H1 (cell line): ENCODE measurements at regions not wholly inside any gene's neighbourhood (a gene's known extent, or its start where the extent isn't known, plus 50 kb on each side); places are given as distances from the start of the nearest gene placed in this dataset.

ENCODE experiments used
- CTCF ChIA-PET: fragments of 300-600 bp; sonication (Branson Sonifier 250); formaldehyde crosslinking; loops from one replicate; lab custom pipeline; 2021; ENCODE audit not compliant: partially characterized antibody; lab: Charles Lee
- POLR2A ChIA-PET: fragments of 300-600 bp; sonication (Branson Sonifier 250); formaldehyde crosslinking; loops from one replicate; lab custom pipeline; 2021; ENCODE audit warnings: inconsistent platforms; ENCODE audit not compliant: partially characterized antibody; lab: Charles Lee
- DNase-seq, 2 experiments: peaks; one replicate each; pipeline versions ENCODE4 v3.0.0 to v3.0.0-alpha.2; 2010 to 2022; ENCODE audit warnings: low spot score in 2 of 2, low read depth in 1 of 2, mixed read lengths in 1 of 2
- FAIRE-seq: peaks from 2 replicates; lab custom pipeline; 2011; peaks lifted over from hg19 to GRCh38; lab: Jason Lieb, UNC
- H2AFZ ChIP-seq: 2 replicates; pipeline ENCODE4 v1.8.1; 2012; ENCODE audit warnings: low read length, inconsistent platforms
- H2AK5ac ChIP-seq: 2 replicates; pipeline ENCODE4 v1.6.1; 2013; ENCODE audit warnings: low read depth, low read length
- H2BK120ac ChIP-seq: replicated peaks from 2 replicates; pipeline ENCODE3; 2013; ENCODE audit warnings: low read depth, low read length, inconsistent platforms
- H2BK12ac ChIP-seq: 2 replicates; pipeline ENCODE4 v1.6.1; 2013; ENCODE audit warnings: low read depth, low read length
- H2BK15ac ChIP-seq: 2 replicates; pipeline ENCODE4 v1.6.1; 2013; ENCODE audit warnings: low read length
- H2BK20ac ChIP-seq: 2 replicates; pipeline ENCODE4 v1.6.1; 2013; ENCODE audit warnings: low read length
- H2BK5ac ChIP-seq: 2 replicates; pipeline ENCODE4 v1.6.1; 2013; ENCODE audit warnings: low read depth, low read length
- H3K14ac ChIP-seq: 2 replicates; pipeline ENCODE4 v1.6.1; 2013; ENCODE audit warnings: inconsistent platforms; ENCODE audit not compliant: insufficient read length
- H3K18ac ChIP-seq: 2 replicates; pipeline ENCODE4 v1.6.1; 2013; ENCODE audit warnings: low read length; ENCODE audit errors: extremely low read depth
- H3K23ac ChIP-seq: 2 replicates; pipeline ENCODE4 v1.6.1; 2013; ENCODE audit warnings: inconsistent platforms; ENCODE audit not compliant: insufficient read length
- H3K23me2 ChIP-seq: 2 replicates; pipeline ENCODE4 v1.6.1; 2013; ENCODE audit warnings: low read depth, low read length
- H3K27ac ChIP-seq: 2 replicates; pipeline ENCODE4 v1.6.1; 2011; ENCODE audit warnings: low read depth, low read length, inconsistent platforms
- H3K27me3 ChIP-seq, 4 experiments: replicated peaks in 1 of 4; 1 replicate in 1 of 4; 2 replicates in 3 of 4; pipeline versions ENCODE4 v1.6.1 to v1.8.1; 2011 to 2013; ENCODE audit warnings: low read length in 3 of 4, mild to moderate bottlenecking in 3 of 4, inconsistent platforms in 2 of 4, mixed read lengths in 2 of 4, moderate library complexity in 1 of 4; ENCODE audit not compliant: control insufficient read depth in 3 of 4, insufficient read depth in 3 of 4; ENCODE audit errors: extremely low read depth in 1 of 4
- H3K36me3 ChIP-seq, 4 experiments: 2 replicates each; pipeline versions ENCODE4 v1.6.1 to v1.8.1; 2011 to 2013; ENCODE audit warnings: mild to moderate bottlenecking in 4 of 4, low read length in 3 of 4, moderate library complexity in 2 of 4, control low read depth in 1 of 4, inconsistent platforms in 1 of 4; ENCODE audit not compliant: insufficient read depth in 4 of 4, control insufficient read depth in 2 of 4
- H3K4ac ChIP-seq: replicated peaks from 2 replicates; pipeline ENCODE3; 2013; ENCODE audit warnings: low read length, low read depth, mixed read lengths, inconsistent platforms; ENCODE audit not compliant: insufficient read length
- H3K4me1 ChIP-seq, 4 experiments: replicated peaks in 1 of 4; 1 replicate in 1 of 4; 2 replicates in 3 of 4; pipeline versions ENCODE4 v1.6.1 to v1.8.1; 2011 to 2013; ENCODE audit warnings: low read length in 3 of 4, inconsistent platforms in 2 of 4, mixed read lengths in 1 of 4; ENCODE audit not compliant: insufficient read depth in 4 of 4, control insufficient read depth in 3 of 4
- H3K4me2 ChIP-seq, 2 experiments: 2 replicates each; pipeline versions ENCODE4 v1.6.1 to v1.8.1; 2011 to 2013; ENCODE audit warnings: low read depth in 2 of 2, low read length in 2 of 2, control low read depth in 1 of 2, inconsistent platforms in 1 of 2, mild to moderate bottlenecking in 1 of 2; ENCODE audit not compliant: insufficient read depth in 1 of 2
- H3K4me3 ChIP-seq, 4 experiments: fragments of 200-600, 300-600 bp in 1 of 4; sonication (generic), shearing (Covaris generic), sonication (Bioruptor Twin) in 1 of 4; 2 replicates each; pipeline versions ENCODE4 v1.5.1 to v1.8.1; 2011 to 2016; ENCODE audit warnings: low read length in 4 of 4, low read depth in 3 of 4, control low read depth in 2 of 4, inconsistent platforms in 2 of 4, mild to moderate bottlenecking in 2 of 4, mixed read lengths in 1 of 4, moderate library complexity in 1 of 4; ENCODE audit not compliant: insufficient read depth in 2 of 4; ENCODE audit errors: extremely low read depth in 1 of 4
- H3K56ac ChIP-seq: replicated peaks from 2 replicates; pipeline ENCODE3; 2013; ENCODE audit warnings: low read depth, mild to moderate bottlenecking, mixed read lengths, low read length, inconsistent platforms; ENCODE audit not compliant: insufficient read length
- H3K79me1 ChIP-seq: 2 replicates; pipeline ENCODE4 v1.6.1; 2013; ENCODE audit warnings: low read depth, low read length, control low read depth
- H3K79me2 ChIP-seq, 2 experiments: 2 replicates each; pipeline versions ENCODE4 v1.6.1 to v1.8.1; 2012 to 2013; ENCODE audit warnings: low read length in 2 of 2, mild to moderate bottlenecking in 2 of 2, inconsistent platforms in 1 of 2; ENCODE audit not compliant: insufficient read depth in 2 of 2, control insufficient read depth in 1 of 2
- H3K9ac ChIP-seq, 4 experiments: replicated peaks in 1 of 4; 1 replicate in 1 of 4; 2 replicates in 3 of 4; pipeline versions ENCODE4 v1.6.1 to v1.8.1; 2011 to 2013; ENCODE audit warnings: low read depth in 3 of 4, low read length in 3 of 4, control low read depth in 2 of 4, mild to moderate bottlenecking in 2 of 4, moderate library complexity in 2 of 4, inconsistent platforms in 1 of 4; ENCODE audit errors: extremely low read depth in 1 of 4
- H3K9me3 ChIP-seq, 2 experiments: 2 replicates each; pipeline versions ENCODE4 v1.6.1 to v1.8.1; 2012 to 2013; ENCODE audit warnings: mild to moderate bottlenecking in 2 of 2, moderate library complexity in 2 of 2, control low read depth in 1 of 2, inconsistent platforms in 1 of 2, low read depth in 1 of 2, low read length in 1 of 2, mixed read lengths in 1 of 2; ENCODE audit not compliant: insufficient read depth in 2 of 2
- H4K20me1 ChIP-seq, 2 experiments: replicated peaks in 1 of 2; 2 replicates each; pipeline versions ENCODE3 to v1.8.1; 2011 to 2013; ENCODE audit warnings: inconsistent platforms in 2 of 2, low read length in 2 of 2, mild to moderate bottlenecking in 1 of 2; ENCODE audit not compliant: insufficient read depth in 2 of 2, control insufficient read depth in 1 of 2
- H4K5ac ChIP-seq: 2 replicates; pipeline ENCODE4 v1.6.1; 2013; ENCODE audit warnings: low read length, low read depth, mixed read lengths, inconsistent platforms; ENCODE audit not compliant: insufficient read length
- H4K8ac ChIP-seq: 2 replicates; pipeline ENCODE4 v1.8.0; 2013; ENCODE audit warnings: mild to moderate bottlenecking, moderate library complexity, low read length, inconsistent platforms; ENCODE audit not compliant: insufficient read depth; ENCODE audit errors: extremely low read depth
- H4K91ac ChIP-seq: replicated peaks from 2 replicates; pipeline ENCODE3; 2013; ENCODE audit warnings: low read length, mixed read lengths, inconsistent platforms; ENCODE audit not compliant: insufficient read length
- CEBPB ChIP-seq: IDR thresholded peaks from 2 replicates; pipeline ENCODE4 v1.6.1; 2012; ENCODE audit warnings: low read depth, low read length
- FOSL1 ChIP-seq: IDR thresholded peaks from 2 replicates; pipeline ENCODE4 v1.6.1; 2011; ENCODE audit warnings: mild to moderate bottlenecking, low read depth, low read length, moderate library complexity; ENCODE audit not compliant: insufficient read depth
- HDAC2 ChIP-seq, 2 experiments: fragments of 300-600 bp in 1 of 2; sonication (generic) in 1 of 2; IDR thresholded peaks; 2 replicates each; pipeline ENCODE4 v1.6.1; 2011 to 2012; ENCODE audit warnings: low read depth in 2 of 2, low read length in 2 of 2, mild to moderate bottlenecking in 2 of 2, moderate library complexity in 2 of 2, borderline replicate concordance in 1 of 2, inconsistent platforms in 1 of 2
- MAX ChIP-seq: IDR thresholded peaks from 2 replicates; pipeline ENCODE4 v1.6.1; 2012; ENCODE audit warnings: inconsistent platforms
- POLR2A ChIP-seq, 2 experiments: IDR thresholded peaks; 1 replicate in 1 of 2; 2 replicates in 1 of 2; pipeline ENCODE4 v1.6.1; 2011; ENCODE audit warnings: low read depth in 2 of 2, low read length in 2 of 2, mild to moderate bottlenecking in 2 of 2; ENCODE audit errors: control extremely low read depth in 1 of 2
- RFX5 ChIP-seq: IDR thresholded peaks from 2 replicates; pipeline ENCODE4 v1.6.1; 2011; ENCODE audit warnings: low read depth, low read length, improper control_type of control experiment, borderline replicate concordance
- SIX5 ChIP-seq: IDR thresholded peaks from 2 replicates; pipeline ENCODE4 v1.6.1; 2011; ENCODE audit warnings: mild to moderate bottlenecking, low read depth, low read length
- TBP ChIP-seq: IDR thresholded peaks from 2 replicates; pipeline ENCODE4 v1.6.1; 2011; ENCODE audit warnings: low read depth, low read length, improper control_type of control experiment
- YY1 ChIP-seq: IDR thresholded peaks from 2 replicates; pipeline ENCODE4 v1.6.1; 2011; ENCODE audit warnings: low read depth, mild to moderate bottlenecking, low read length
- WGBS, 2 experiments: shearing (Covaris generic) in 1 of 2; methylation state at CpG; one replicate each; pipeline versions ENCODE4 v1.1.6 to v1.1.7; 2013 to 2015; ENCODE audit warnings: low lambda C conversion rate in 2 of 2, mixed read lengths in 2 of 2, inconsistent platforms in 1 of 2, low coverage in 1 of 2, missing lambda C conversion rate in 1 of 2; ENCODE audit not compliant: insufficient replicate concordance in 2 of 2, insufficient coverage in 1 of 2, insufficient read length in 1 of 2; ENCODE audit errors: extremely low coverage in 1 of 2, missing lambda C conversion rate in 1 of 2; 5-methylcytosine and 5-hydroxymethylcytosine counted together

GRCh38 chr20:56117350-56117749 lies 112.0 kb upstream of the CBLN4 start:
- Histone ChIP-seq H3K56ac (no peak overlapping the region), H3K23me2 (no peaks in the 10 kb centered on the region), H2AK5ac (no peak overlapping the region), H2BK20ac (no peak overlapping the region), H2BK15ac (no peak overlapping the region), H3K23ac (no peak overlapping the region), H3K14ac (no peak overlapping the region), H2BK120ac (no peak overlapping the region), H3K36me3 (no peaks in the 10 kb centered on the region; a peak in 1 of 8 replicates), H3K9me3 (peaks cover 57 to 86% of the 10 kb centered on the region in 2 experiments), H2BK5ac (no peak overlapping the region), H3K4me3 (no peak overlapping the region), H2AFZ (no peak overlapping the region), H3K4me1 (no peaks in the 10 kb centered on the region), H3K18ac (no peak overlapping the region), H3K9ac (no peak overlapping the region), H3K79me2 (no peaks in the 10 kb centered on the region), H4K8ac (no peak overlapping the region), H3K79me1 (no peaks in the 10 kb centered on the region), H3K4ac (no peak overlapping the region), H4K5ac (no peak overlapping the region), H3K27me3 (no peaks in the 10 kb centered on the region), H4K20me1 (no peaks in the 10 kb centered on the region), H3K27ac (no peak overlapping the region), H2BK12ac (no peak overlapping the region), H4K91ac (no peak overlapping the region), H3K4me2 (no peak overlapping the region)
- CTCF ChIA-PET, result no interaction called here
- WGBS, 2 experiments, result 92% methylated on average over 6 of the region's 6 CpGs; no CpG with 5 or more reads in 1 of the 2 experiments
- TF ChIP-seq POLR2A (IDR thresholded peaks at IDR 0.05; ENCODE audit: control extremely low read depth in 1 of 2, low read depth in 2 of 2, low read length in 2 of 2) (no peak), RFX5 (no peak), MAX (no peak), FOSL1 (no peak), HDAC2 (IDR thresholded peaks at IDR 0.05; ENCODE audit: borderline replicate concordance in 1 of 2, low read depth in 2 of 2, low read length in 2 of 2) (no peak), CEBPB (no peak), YY1 (no peak), SIX5 (no peak), TBP (no peak)
- FAIRE-seq, result no peak
- DNase-seq, result no peak
- POLR2A ChIA-PET, result no interaction called here
